ENCODE measurements at regions not wholly inside any gene's neighbourhood (a gene's known extent, or its start where the extent isn't known, plus 50 kb on each side); places are given as distances from the start of the nearest gene placed in this dataset.

DNA sequence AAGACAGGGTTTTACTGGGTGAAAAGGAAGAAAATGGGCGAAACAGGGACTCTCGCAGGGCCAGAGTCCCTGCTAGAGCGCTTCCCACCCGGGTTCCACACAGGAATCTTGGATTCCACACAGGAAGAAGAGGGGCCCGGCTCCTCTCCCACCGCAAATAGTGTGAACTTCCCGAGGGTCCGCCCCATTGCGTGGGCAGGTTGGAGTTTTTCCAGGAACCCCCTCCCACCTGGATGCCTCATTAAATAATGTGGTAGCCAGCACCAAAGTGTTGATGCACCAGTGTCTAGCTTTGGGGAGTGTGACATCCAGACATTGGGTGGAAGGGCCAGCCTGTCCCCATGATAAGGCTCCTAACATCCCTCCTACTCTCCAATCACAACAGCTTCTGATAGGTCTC lies 330.3 kb upstream of the ZNF32 start:
- no peak overlapping the region for H3K4me3 ChIP-seq
- H3K36me3 ChIP-seq (ENCODE audit: low read depth, missing control alignments): no peaks in the 10 kb centered on the region
- H3K27ac ChIP-seq: no peak overlapping the region
- TF ChIP-seq, protein P1, sequence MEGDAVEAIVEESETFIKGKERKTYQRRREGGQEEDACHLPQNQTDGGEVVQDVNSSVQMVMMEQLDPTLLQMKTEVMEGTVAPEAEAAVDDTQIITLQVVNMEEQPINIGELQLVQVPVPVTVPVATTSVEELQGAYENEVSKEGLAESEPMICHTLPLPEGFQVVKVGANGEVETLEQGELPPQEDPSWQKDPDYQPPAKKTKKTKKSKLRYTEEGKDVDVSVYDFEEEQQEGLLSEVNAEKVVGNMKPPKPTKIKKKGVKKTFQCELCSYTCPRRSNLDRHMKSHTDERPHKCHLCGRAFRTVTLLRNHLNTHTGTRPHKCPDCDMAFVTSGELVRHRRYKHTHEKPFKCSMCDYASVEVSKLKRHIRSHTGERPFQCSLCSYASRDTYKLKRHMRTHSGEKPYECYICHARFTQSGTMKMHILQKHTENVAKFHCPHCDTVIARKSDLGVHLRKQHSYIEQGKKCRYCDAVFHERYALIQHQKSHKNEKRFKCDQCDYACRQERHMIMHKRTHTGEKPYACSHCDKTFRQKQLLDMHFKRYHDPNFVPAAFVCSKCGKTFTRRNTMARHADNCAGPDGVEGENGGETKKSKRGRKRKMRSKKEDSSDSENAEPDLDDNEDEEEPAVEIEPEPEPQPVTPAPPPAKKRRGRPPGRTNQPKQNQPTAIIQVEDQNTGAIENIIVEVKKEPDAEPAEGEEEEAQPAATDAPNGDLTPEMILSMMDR (IDR thresholded peaks at IDR 0.05): no peak
- TF ChIP-seq POLR2A (IDR thresholded peaks at IDR 0.05): no peak
- no peak for DNase-seq
- WGBS, 2 donors: 85 to 86% methylated on average over 9 of the region's 9 CpGs
- H3K9me3 ChIP-seq: no peaks in the 10 kb centered on the region
- intact Hi-C loops (cut with DNase I; ENCODE audit: low total_unique reads): no loop called here
- no peaks in the 10 kb centered on the region for H3K4me1 ChIP-seq
- H3K27me3 ChIP-seq: no peaks in the 10 kb centered on the region

DNA sequence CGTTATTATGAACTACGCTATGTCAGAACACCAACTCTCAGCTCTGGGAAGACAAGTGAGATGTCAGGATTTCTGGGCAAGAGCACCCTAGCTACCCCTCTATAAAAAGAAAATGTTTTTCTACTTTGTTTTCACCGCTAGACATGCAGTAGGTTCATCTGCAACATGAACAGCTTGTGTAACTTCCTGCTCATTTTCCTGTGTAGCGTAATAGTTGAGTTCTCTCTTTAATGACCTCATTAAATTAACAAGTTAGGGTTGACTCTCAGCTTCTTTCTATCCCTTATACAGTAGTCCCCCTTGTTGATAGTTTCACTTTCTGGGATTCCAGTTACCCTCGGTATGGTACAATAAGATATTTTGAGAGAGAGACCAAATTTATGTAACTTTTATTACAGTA lies 329.4 kb upstream of the ZNF32 start:
- H3K4me1 ChIP-seq: no peaks in the 10 kb centered on the region
- no peaks in the 10 kb centered on the region for H3K9me3 ChIP-seq
- no peaks in the 10 kb centered on the region for H3K27me3 ChIP-seq
- no peak overlapping the region for H3K4me3 ChIP-seq
- intact Hi-C loops (cut with DNase I; ENCODE audit: low total_unique reads): no loop called here
- no peaks in the 10 kb centered on the region for H3K36me3 ChIP-seq (ENCODE audit: low read depth, missing control alignments)
- no peak overlapping the region for H3K27ac ChIP-seq
- 79 to 93% methylated on average over 5 of the region's 5 CpGs for WGBS, 2 donors
- no peak for DNase-seq
- TF ChIP-seq POLR2A (IDR thresholded peaks at IDR 0.05): no peak
- TF ChIP-seq, protein P1 (IDR thresholded peaks at IDR 0.05): no peak

DNA sequence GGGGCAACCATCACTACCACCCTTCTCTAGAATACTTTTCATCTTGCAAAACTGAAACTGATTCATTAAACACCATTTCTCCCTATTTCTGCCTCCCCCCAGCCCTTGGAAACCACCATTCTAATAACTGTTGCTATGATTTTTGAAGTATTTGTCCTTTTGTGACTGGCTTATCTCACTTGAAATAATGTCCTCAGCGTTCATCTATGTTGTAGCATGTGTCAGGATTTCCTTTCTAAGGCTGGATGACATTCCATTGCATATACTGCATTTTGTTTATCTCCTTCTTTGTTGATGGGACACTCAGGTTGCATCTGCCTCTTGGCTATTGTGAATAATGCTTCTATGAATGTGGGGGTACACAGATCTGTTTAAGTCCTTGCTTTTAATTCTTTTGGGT lies 327.6 kb upstream of the ZNF32 start:
- intact Hi-C loops (cut with DNase I; ENCODE audit: low total_unique reads): no loop called here
- Histone ChIP-seq H3K4me3 (no peak overlapping the region), H3K27ac (no peak overlapping the region), H3K9me3 (no peaks in the 10 kb centered on the region), H3K36me3 (ENCODE audit: low read depth, missing control alignments) (no peaks in the 10 kb centered on the region), H3K27me3 (no peaks in the 10 kb centered on the region), H3K4me1 (no peaks in the 10 kb centered on the region)
- no peak for DNase-seq
- 87 to 91% methylated on average over 1 of the region's 1 CpG for WGBS, 2 donors
- TF ChIP-seq, protein P1 (IDR thresholded peaks at IDR 0.05): no peak
- no peak for TF ChIP-seq POLR2A (IDR thresholded peaks at IDR 0.05)

DNA sequence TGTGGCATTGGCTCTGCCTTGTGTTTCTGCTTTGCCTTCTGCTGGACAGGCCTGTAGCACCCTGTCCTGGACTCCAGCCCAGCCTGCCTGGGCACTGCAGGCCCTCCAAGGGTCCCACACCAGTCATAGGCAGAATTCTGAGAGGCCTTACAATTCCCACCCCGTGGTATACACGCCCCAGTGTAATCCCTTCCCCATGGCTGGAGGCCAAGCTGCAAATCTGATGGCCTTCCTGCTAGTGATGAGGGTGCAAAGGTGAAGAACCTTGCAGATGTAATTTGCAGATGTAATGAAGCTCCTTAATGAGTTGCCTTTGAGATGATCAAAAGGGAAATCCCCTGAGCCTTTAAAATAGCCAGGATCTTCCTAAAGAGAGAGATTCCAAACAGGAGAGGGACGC lies 325.1 kb upstream of the ZNF32 start:
- Histone ChIP-seq H3K27me3 (no peaks in the 10 kb centered on the region), H3K9me3 (no peaks in the 10 kb centered on the region), H3K27ac (no peak overlapping the region), H3K4me1 (no peaks in the 10 kb centered on the region), H3K4me3 (no peak overlapping the region), H3K36me3 (ENCODE audit: low read depth, missing control alignments) (no peaks in the 10 kb centered on the region)
- intact Hi-C loops (cut with DNase I; ENCODE audit: low total_unique reads): no loop called here
- DNase-seq: no peak
- WGBS, 2 donors: 88 to 97% methylated on average over 3 of the region's 3 CpGs
- TF ChIP-seq, protein P1 (IDR thresholded peaks at IDR 0.05): no peak
- TF ChIP-seq POLR2A (IDR thresholded peaks at IDR 0.05): no peak

DNA sequence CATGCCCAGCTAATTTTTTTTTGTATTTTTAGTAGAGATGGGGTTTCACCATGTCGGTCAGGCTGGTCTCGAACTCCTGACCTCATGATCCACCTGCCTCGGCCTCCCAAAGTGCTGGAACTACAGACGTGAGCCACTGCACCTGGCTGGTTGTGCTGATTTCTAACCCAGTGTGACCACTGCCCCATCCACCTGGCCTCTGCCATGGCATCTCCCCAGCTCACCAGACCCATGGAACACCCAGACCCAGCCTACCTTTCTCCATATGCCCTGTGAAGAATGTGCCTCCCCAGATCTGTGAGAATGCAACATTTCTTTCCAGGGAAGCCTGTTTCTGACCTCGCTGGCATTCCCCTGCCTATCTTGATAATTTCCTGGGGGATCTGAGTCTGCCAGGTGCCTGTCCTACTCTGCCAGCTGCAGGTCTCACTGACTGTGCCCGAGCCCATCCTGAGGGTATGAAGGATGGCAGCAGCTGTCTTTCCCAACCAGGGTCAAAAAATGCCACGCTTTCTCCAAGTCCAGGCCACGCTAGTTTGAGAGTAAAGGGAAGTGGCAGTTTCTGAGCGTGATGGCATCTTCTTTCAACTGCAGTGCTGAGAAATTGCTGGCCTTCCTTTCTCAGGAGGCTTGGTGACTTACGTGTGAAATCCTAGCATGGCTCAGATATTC lies 324.4 kb upstream of the ZNF32 start:
- H3K36me3 ChIP-seq (ENCODE audit: low read depth, missing control alignments): no peaks in the 10 kb centered on the region
- TF ChIP-seq, protein P1 (IDR thresholded peaks at IDR 0.05): no peak
- TF ChIP-seq POLR2A (IDR thresholded peaks at IDR 0.05): no peak
- intact Hi-C loops (cut with DNase I; ENCODE audit: low total_unique reads): no loop called here
- DNase-seq: no peak
- no peak overlapping the region for H3K27ac ChIP-seq
- no peaks in the 10 kb centered on the region for H3K27me3 ChIP-seq
- WGBS, 2 donors: 92% methylated on average over 9 to 10 of the region's 10 CpGs
- H3K9me3 ChIP-seq: no peaks in the 10 kb centered on the region
- H3K4me1 ChIP-seq: no peaks in the 10 kb centered on the region
- no peak overlapping the region for H3K4me3 ChIP-seq
